HCT116 (cell line): ENCODE measurements at regions not wholly inside any gene's neighbourhood (a gene's known extent, or its start where the extent isn't known, plus 50 kb on each side); places are given as distances from the start of the nearest gene placed in this dataset.

Experiments used
- ATAC-seq: fragments of 200-7000 bp; cut with Tn5 transposase; 2 replicates; pipeline ENCODE4 v1.9.1; 2020; ENCODE audit warnings: mild to moderate bottlenecking, moderate library complexity
- BruUV-seq: library from RNA; stranded (reverse); fragments of 400-500 nt; replicated peaks from 2 replicates; lab custom pipeline; 2021; lab: Mats Ljungman, UMichigan
- CTCF ChIA-PET: fragments of 300-600 bp; sonication (Branson Sonifier 250); formaldehyde crosslinking; loops from one replicate; lab custom pipeline; 2021; ENCODE audit warnings: antibody characterized with exemption; lab: Charles Lee
- POLR2A ChIA-PET: fragments of 300-600, 350-600 bp; sonication (Branson Sonifier 250); formaldehyde crosslinking; loops from one replicate; lab custom pipeline; 2021; ENCODE audit warnings: antibody characterized with exemption; lab: Charles Lee
- RAD21 ChIA-PET, 2 experiments: fragments of 300-600 bp; sonication (Branson Sonifier 250); formaldehyde crosslinking; loops; one replicate each; lab custom pipeline; 2023; ENCODE audit warnings: low total read pairs in 2 of 2; ENCODE audit not compliant: uncharacterized antibody in 2 of 2, unreplicated experiment in 2 of 2, low non-redundant PET in 1 of 2; lab: Charles Lee
- DNase-seq: peaks from one replicate; pipeline ENCODE4 v3.0.0-alpha.2; 2010; ENCODE audit warnings: low read depth, low spot score
- H2AFZ ChIP-seq: fragments of 200-600 bp; shearing (Covaris generic), sonication (generic); 2 replicates; pipeline ENCODE4 v1.6.1; 2017; ENCODE audit warnings: low read depth, mixed run types, mixed read lengths, antibody characterized with exemption, low read length; ENCODE audit not compliant: poor library complexity, severe bottlenecking
- H3K27ac ChIP-seq: 2 replicates; pipeline ENCODE4 v1.5.1; 2012; ENCODE audit warnings: low read depth, low read length
- H3K27me3 ChIP-seq: fragments of 200-600 bp; sonication (generic); 2 replicates; pipeline ENCODE4 v1.6.1; 2016; ENCODE audit warnings: mixed run types, low read length, mixed read lengths; ENCODE audit not compliant: insufficient read depth
- H3K36me3 ChIP-seq, 2 experiments: fragments of 200-500 bp in 1 of 2; fragments of 200-600 bp in 1 of 2; sonication (Bioruptor generic) in 1 of 2; sonication (generic) in 1 of 2; 2 replicates each; pipeline versions ENCODE4 v1.5.1 to v1.6.1; 2014 to 2016; ENCODE audit warnings: low read length in 2 of 2, inconsistent platforms in 1 of 2, mixed read lengths in 1 of 2, mixed run types in 1 of 2; ENCODE audit not compliant: insufficient read depth in 2 of 2, control insufficient read depth in 1 of 2
- H3K4me1 ChIP-seq, 2 experiments: fragments of 200-600 bp in 1 of 2; sonication (generic) in 1 of 2; 2 replicates each; pipeline versions ENCODE4 v1.5.1 to v1.6.1; 2012 to 2017; ENCODE audit warnings: low read length in 2 of 2, inconsistent platforms in 1 of 2, mild to moderate bottlenecking in 1 of 2, mixed read lengths in 1 of 2, mixed run types in 1 of 2, moderate library complexity in 1 of 2; ENCODE audit not compliant: insufficient read depth in 2 of 2, control insufficient read depth in 1 of 2
- H3K4me2 ChIP-seq: fragments of 200-600 bp; sonication (generic); 2 replicates; pipeline ENCODE4 v1.6.1; 2017; ENCODE audit warnings: mixed run types, low read length, mixed read lengths
- H3K4me3 ChIP-seq, 2 experiments: fragments of 200-600 bp in 1 of 2; sonication (generic) in 1 of 2; replicated peaks in 1 of 2; 2 replicates each; pipeline ENCODE4 v1.5.1; 2011 to 2016; ENCODE audit warnings: low read length in 2 of 2, control low read depth in 1 of 2, low read depth in 1 of 2, mild to moderate bottlenecking in 1 of 2, mixed read lengths in 1 of 2, mixed run types in 1 of 2
- H3K79me2 ChIP-seq: fragments of 200-600 bp; sonication (generic); 2 replicates; pipeline ENCODE4 v1.6.1; 2017; ENCODE audit warnings: mild to moderate bottlenecking, mixed run types, low read length, moderate library complexity, mixed read lengths; ENCODE audit not compliant: insufficient read depth
- H3K9ac ChIP-seq: fragments of 200-600 bp; sonication (generic); 2 replicates; pipeline ENCODE4 v1.6.1; 2016; ENCODE audit warnings: low read length, mixed read lengths
- H3K9me2 ChIP-seq: fragments of 200-600 bp; sonication (generic), shearing (Covaris generic); 2 replicates; pipeline ENCODE4 v1.6.1; 2017; ENCODE audit warnings: mixed run types, mild to moderate bottlenecking, moderate library complexity; ENCODE audit not compliant: insufficient read depth
- H3K9me3 ChIP-seq, 2 experiments: fragments of 200-500 bp in 1 of 2; fragments of 200-600 bp in 1 of 2; sonication (Bioruptor generic) in 1 of 2; sonication (generic) in 1 of 2; 2 replicates each; pipeline ENCODE4 v1.6.1; 2014 to 2017; ENCODE audit warnings: low read length in 2 of 2, mixed read lengths in 2 of 2, inconsistent platforms in 1 of 2, low read depth in 1 of 2, mild to moderate bottlenecking in 1 of 2, mixed run types in 1 of 2, moderate library complexity in 1 of 2; ENCODE audit not compliant: control insufficient read depth in 1 of 2, insufficient read depth in 1 of 2
- H4K20me1 ChIP-seq: fragments of 200-600 bp; sonication (generic), shearing (Covaris generic); 2 replicates; pipeline ENCODE4 v1.6.1; 2017; ENCODE audit warnings: mixed run types, mild to moderate bottlenecking, moderate library complexity; ENCODE audit not compliant: insufficient read depth
- CBX3 ChIP-seq: IDR thresholded peaks from 2 replicates; pipeline ENCODE4 v1.6.1; 2012; ENCODE audit warnings: low read depth
- EGR1 ChIP-seq: IDR thresholded peaks from 2 replicates; pipeline ENCODE4 v1.6.1; 2012; ENCODE audit warnings: low read depth
- FOSL1 ChIP-seq: IDR thresholded peaks from 2 replicates; pipeline ENCODE4 v1.6.1; 2012; ENCODE audit warnings: low read depth
- JUND ChIP-seq: IDR thresholded peaks from 2 replicates; pipeline ENCODE4 v1.6.1; 2012
- MAX ChIP-seq: IDR thresholded peaks from 2 replicates; pipeline ENCODE4 v1.6.1; 2012
- POLR2A ChIP-seq: IDR thresholded peaks from 2 replicates; pipeline ENCODE4 v1.7.0; 2011; ENCODE audit warnings: borderline replicate concordance; ENCODE audit not compliant: insufficient read depth, insufficient read length; ENCODE audit errors: extremely low read depth
- REST ChIP-seq: IDR thresholded peaks from 2 replicates; pipeline ENCODE4 v1.6.1; 2012; ENCODE audit warnings: low read depth
- SP1 ChIP-seq: IDR thresholded peaks from 2 replicates; pipeline ENCODE4 v1.6.1; 2012; ENCODE audit warnings: low read depth
- SRF ChIP-seq: IDR thresholded peaks from 2 replicates; pipeline ENCODE4 v1.6.1; 2012; ENCODE audit warnings: low read depth
- ZNF274 ChIP-seq: fragments of 200-500 bp; sonication (Bioruptor generic); IDR thresholded peaks from 2 replicates; pipeline ENCODE4 v1.6.1; 2014; ENCODE audit warnings: mild to moderate bottlenecking, low read depth, low read length, inconsistent platforms
- intact Hi-C: fragments of 100-400 bp; cut with micrococcal nuclease; formaldehyde crosslinking; loops from 2 replicates; pipeline ENCODE4 v1.10.0; 2022
- TF ChIP-seq, protein P1 (sequence below): IDR thresholded peaks from 2 replicates; pipeline ENCODE4 v1.6.1; 2012

GRCh38 chr6:133183691-133184090, 57.5 kb upstream of the EYA4 start:
- Histone ChIP-seq H4K20me1 (no peaks in the 10 kb centered on the region), H3K4me3 (no peak overlapping the region), H3K9me2 (no peaks in the 10 kb centered on the region), H3K36me3 (no peaks in the 10 kb centered on the region), H3K27me3 (peaks cover 14% of the 10 kb centered on the region), H3K9ac (no peak overlapping the region), H3K9me3 (no peaks in the 10 kb centered on the region), H3K4me1 (no peaks in the 10 kb centered on the region), H3K79me2 (no peaks in the 10 kb centered on the region), H3K27ac (no peak overlapping the region), H3K4me2 (no peak overlapping the region), H2AFZ (no peak overlapping the region)
- BruUV-seq = no TSS peak
- ATAC-seq (no peak), DNase-seq (no peak)
- ChIA-PET CTCF (interaction anchor here (1.6 kb wide), 1 partner anchor 221 kb away, joined by 4 read pairs; no protein-coding TSS in a partner anchor), RAD21 (interaction anchor here in 1 of 2 experiments (0.6 kb wide), 1 partner anchor 325 kb away, joined by 3 read pairs; no protein-coding TSS in a partner anchor), POLR2A (no interaction called here)
- TF ChIP-seq POLR2A = no peak
- no peak for TF ChIP-seq MAX
- no peak for TF ChIP-seq REST
- TF ChIP-seq FOSL1 = no peak
- TF ChIP-seq, protein P1, sequence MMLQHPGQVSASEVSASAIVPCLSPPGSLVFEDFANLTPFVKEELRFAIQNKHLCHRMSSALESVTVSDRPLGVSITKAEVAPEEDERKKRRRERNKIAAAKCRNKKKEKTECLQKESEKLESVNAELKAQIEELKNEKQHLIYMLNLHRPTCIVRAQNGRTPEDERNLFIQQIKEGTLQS = no peak
- TF ChIP-seq EGR1 = no peak
- TF ChIP-seq CBX3 = no peak
- no peak for TF ChIP-seq JUND
- no peak for TF ChIP-seq ZNF274
- TF ChIP-seq SP1 = no peak
- TF ChIP-seq SRF = no peak
- intact Hi-C loops = loop anchor here (2.0 to 10.0 kb wide), 3 partner anchors 329 to 911 kb away; no protein-coding TSS in a partner anchor
